ENCODE measurements at regions not wholly inside any gene's neighbourhood (a gene's known extent, or its start where the extent isn't known, plus 50 kb on each side); places are given as distances from the start of the nearest gene placed in this dataset.

GRCh38 chr17:71187145-71187878, 933.5 kb upstream of the SOX9 start:
- Histone ChIP-seq H3K27ac (ENCODE audit: low read length) (no peak overlapping the region), H3K4me1 (ENCODE audit: control insufficient read depth, insufficient read depth, low read length) (no peaks in the 10 kb centered on the region), H3K36me3 (ENCODE audit: control insufficient read depth, insufficient read depth, low read length) (no peaks in the 10 kb centered on the region), H3K9me3 (ENCODE audit: control insufficient read depth, insufficient read depth, low read depth, low read length) (no peaks in the 10 kb centered on the region), H3K4me3 (ENCODE audit: low read depth in 2 of 2, low read length in 2 of 2) (no peak overlapping the region), H3K27me3 (ENCODE audit: control insufficient read depth, insufficient read depth, low read length) (no peaks in the 10 kb centered on the region)
- no peak for ATAC-seq
- CTCF ChIA-PET: no interaction called here
- TF ChIP-seq POLR2AphosphoS5 (IDR thresholded peaks at IDR 0.05; ENCODE audit: low read depth, low read length) (no peak), SIN3A (IDR thresholded peaks at IDR 0.05; ENCODE audit: borderline replicate concordance, insufficient read depth, low read depth, low read length) (no peak), CTCF (IDR thresholded peaks at IDR 0.05) (no peak), REST (IDR thresholded peaks at IDR 0.05; ENCODE audit: insufficient read depth in 1 of 2, low read depth in 2 of 2, low read length in 1 of 2) (no peak), TCF7L2 (IDR thresholded peaks at IDR 0.05; ENCODE audit: low read depth, low read length) (no peak)
- DNase-seq (ENCODE audit: low read depth, low spot score): no peak
- in situ Hi-C loops (cut with HindIII; ENCODE audit: low pct_unique_long_range_greater_than_20kb, low sequenced_read_pairs) (no loop called here), intact Hi-C loops (cut with micrococcal nuclease; ENCODE audit: unreplicated experiment) (no loop called here)
- no TSS peak for BruUV-seq (replicated peaks)
- POLR2A ChIA-PET: no interaction called here

DNA sequence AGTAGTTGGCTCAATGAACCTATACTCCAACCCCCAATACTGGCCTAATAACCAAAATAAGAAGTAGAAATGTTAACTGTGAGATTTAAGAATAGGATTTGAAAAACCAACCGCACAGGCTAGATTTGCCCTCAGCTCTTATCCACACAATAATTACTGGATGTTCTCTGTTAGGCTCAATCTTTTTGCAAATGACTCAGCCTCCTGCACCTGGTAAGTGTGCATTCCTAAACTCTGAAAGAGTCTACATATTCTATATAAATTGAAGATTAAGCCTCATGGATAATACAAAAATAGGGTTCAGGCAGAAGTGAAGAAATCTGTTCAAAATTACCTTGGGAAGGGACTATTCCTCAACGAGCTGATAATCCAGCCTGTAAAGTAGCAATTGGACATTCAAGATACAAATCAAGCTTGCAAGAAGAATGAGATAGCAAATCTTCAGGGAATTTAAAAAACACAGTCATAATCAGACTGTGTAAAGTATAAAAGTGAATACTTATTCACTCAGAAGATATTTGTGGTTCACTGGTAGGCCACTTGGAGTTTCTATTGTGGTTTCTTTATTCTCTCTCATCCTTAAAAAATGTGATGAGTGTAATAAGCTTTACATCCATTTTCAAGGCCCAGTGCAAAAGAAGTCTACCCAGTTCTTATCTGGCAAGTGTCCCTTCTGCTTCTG, 931.9 kb upstream of the SOX9 start:
- Histone ChIP-seq H3K27me3 (ENCODE audit: control insufficient read depth, insufficient read depth, low read length) (no peaks in the 10 kb centered on the region), H3K27ac (ENCODE audit: low read length) (no peak overlapping the region), H3K36me3 (ENCODE audit: control insufficient read depth, insufficient read depth, low read length) (no peaks in the 10 kb centered on the region), H3K4me3 (ENCODE audit: low read depth in 2 of 2, low read length in 2 of 2) (no peak overlapping the region), H3K4me1 (ENCODE audit: control insufficient read depth, insufficient read depth, low read length) (no peaks in the 10 kb centered on the region), H3K9me3 (ENCODE audit: control insufficient read depth, insufficient read depth, low read depth, low read length) (no peaks in the 10 kb centered on the region)
- DNase-seq (ENCODE audit: low read depth, low spot score) (peak; percentile 25), ATAC-seq (no peak)
- in situ Hi-C loops (cut with HindIII; ENCODE audit: low pct_unique_long_range_greater_than_20kb, low sequenced_read_pairs): no loop called here
- TF ChIP-seq SIN3A (IDR thresholded peaks at IDR 0.05; ENCODE audit: borderline replicate concordance, insufficient read depth, low read depth, low read length) (no peak), POLR2AphosphoS5 (IDR thresholded peaks at IDR 0.05; ENCODE audit: low read depth, low read length) (no peak), TCF7L2 (IDR thresholded peaks at IDR 0.05; ENCODE audit: low read depth, low read length) (no peak), CTCF (IDR thresholded peaks at IDR 0.05) (no peak), REST (IDR thresholded peaks at IDR 0.05; ENCODE audit: insufficient read depth in 1 of 2, low read depth in 2 of 2, low read length in 1 of 2) (no peak)
- ChIA-PET CTCF (no interaction called here), POLR2A (no interaction called here)
- BruUV-seq (replicated peaks): no TSS peak
- intact Hi-C loops (cut with micrococcal nuclease; ENCODE audit: unreplicated experiment): no loop called here

All from Panc1 (cell line).